Stimulated activated CD4-positive, alpha-beta T cell treated with anti-CD3 and anti-CD28 coated beads, Interleukin-1b, Interleukin-23, amount 100 ng/mL, for 24 hours (primary cell): ENCODE measurements at regions not wholly inside any gene's neighbourhood (a gene's known extent, or its start where the extent isn't known, plus 50 kb on each side); places are given as distances from the start of the nearest gene placed in this dataset.
"Not testable (repeated sequence)": the region's sequence is repeated elsewhere in the genome, so short reads cannot be mapped to it uniquely, and the experiment has no call there.

Experiments
- DNase-seq, 4 experiments: peaks; one replicate each; pipeline ENCODE4 v3.0.0-alpha.2; 2020; ENCODE audit warnings: low read depth in 4 of 4, low spot score in 1 of 4

DNA sequence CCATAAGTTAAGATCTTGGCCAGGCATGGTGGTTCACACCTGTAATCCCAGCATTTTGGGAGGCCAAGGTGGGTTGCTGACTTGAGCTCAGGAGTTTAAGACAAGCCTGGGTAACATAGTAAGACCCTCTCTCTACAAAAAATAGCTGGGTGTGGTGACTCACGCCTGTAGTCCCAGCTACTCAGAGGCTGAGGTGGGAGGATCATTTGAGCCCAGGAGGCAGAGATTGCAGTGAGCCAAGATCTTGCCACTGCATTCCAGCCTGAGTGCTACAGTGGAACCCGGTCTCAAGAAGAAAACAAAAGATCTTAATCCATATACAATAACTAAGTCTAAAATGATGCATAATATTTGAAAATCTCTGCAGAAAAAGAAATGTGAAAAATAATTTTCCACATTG is 165.5 kb upstream of the NR5A2 start:
- DNase-seq, result no peak

GRCh38 chr1:199866210-199866617 is 161.3 kb upstream of the NR5A2 start:
- DNase-seq, result no peak

DNA sequence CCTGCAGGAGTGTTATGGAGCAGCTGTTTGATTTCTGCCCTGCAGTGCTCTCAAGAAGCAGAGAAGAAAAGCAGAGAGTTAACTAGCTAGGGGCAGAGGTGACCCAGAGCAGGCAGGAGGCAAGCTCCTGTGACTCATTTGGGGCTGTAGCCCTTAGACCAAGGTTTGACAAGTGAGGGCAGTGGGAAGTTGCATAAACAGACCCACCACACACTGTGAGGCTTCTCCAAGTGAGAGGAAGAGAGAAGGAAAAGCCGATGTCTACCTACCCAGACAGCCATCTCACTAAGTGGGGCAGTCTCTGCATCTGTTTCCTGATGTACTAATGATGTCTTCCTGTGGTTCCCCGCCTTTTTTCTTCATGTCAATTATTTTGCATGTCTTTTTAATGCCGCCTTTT is 159.9 kb upstream of the NR5A2 start:
- no peak for DNase-seq

GRCh38 chr1:199868777-199869176 is 158.7 kb upstream of the NR5A2 start:
- no peak for DNase-seq

DNA sequence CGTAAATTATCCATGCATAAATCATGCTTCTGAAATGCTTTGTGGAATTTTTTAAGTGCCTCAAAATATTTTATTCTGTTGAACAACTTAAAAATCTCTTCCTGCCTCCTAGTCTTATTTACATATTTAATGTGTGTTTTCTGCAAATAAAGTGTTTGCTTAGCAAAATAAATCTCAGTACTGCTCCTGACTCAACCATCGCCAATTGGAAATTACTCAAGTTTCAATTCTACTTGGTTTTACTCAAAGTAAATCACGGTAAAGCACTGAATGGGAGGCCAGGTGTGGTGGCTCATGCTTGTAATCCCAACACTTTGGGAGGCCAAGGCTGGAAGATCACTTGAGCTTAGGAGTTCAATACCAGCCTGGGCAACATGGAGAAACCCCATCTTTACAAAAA is 152.2 kb upstream of the NR5A2 start:
- DNase-seq, result no peak

DNA sequence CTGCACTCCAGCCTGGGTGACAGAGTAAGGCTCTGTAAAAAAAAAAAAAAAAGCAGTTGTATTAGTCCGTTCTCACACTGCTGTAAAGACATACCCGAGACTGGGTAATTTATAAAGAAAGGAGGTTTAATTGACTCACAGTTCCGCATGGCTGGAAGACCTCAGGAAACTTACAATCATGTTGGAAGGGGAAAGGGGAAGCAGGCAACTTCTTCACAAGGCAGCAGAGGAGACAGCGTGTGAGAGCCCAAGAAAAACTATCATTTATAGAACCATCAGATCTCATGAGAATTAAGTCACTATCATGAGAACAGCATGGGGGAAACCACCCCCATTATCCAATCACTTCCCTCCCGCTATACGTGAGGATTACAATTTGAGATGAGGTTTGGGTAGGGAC is 151.7 kb upstream of the NR5A2 start:
- DNase-seq, result no peak

DNA sequence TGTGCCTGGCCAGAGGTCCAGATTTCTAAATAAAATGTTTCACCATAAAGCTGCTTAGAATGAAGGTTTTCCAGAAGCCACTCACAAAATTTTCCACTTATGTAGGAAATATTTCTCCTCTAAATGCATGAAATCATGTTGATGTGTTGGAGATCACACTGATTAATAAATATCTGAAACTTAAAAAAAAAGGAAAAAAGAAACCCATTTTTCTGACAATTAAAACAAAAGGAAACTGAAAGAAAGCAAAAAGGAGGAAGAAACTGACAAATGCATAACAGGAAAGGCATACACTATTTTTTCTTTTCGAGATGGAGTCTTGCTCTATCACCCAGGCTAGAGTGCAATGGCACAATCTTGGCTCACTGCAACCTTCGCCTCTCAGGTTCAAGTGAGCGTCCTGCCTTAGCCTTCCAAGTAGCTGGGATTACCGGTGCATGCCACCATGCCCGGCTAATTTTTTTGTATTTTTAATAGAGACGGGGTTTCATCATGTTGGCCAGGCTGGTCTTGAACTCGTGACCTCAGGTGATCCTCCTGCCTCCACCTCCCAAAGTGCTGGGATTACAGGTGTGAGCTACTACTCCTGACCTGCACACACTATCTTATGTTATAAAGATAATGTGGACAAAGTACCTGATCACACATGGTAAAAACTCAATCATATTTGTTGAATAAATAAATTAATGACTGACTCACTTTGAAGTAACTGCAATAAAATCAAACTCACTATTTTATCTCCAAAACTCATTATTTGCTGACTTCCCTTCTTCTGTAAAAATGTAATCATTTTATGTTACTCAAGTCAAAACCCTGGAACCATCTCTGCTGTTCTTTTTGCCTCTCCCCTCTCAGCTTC is 149.8 kb upstream of the NR5A2 start:
- DNase-seq, result no peak

GRCh38 chr1:199878823-199879222 is 148.7 kb upstream of the NR5A2 start:
- no peak for DNase-seq

GRCh38 chr1:199898654-199899053 is 128.9 kb upstream of the NR5A2 start:
- no peak for DNase-seq

DNA sequence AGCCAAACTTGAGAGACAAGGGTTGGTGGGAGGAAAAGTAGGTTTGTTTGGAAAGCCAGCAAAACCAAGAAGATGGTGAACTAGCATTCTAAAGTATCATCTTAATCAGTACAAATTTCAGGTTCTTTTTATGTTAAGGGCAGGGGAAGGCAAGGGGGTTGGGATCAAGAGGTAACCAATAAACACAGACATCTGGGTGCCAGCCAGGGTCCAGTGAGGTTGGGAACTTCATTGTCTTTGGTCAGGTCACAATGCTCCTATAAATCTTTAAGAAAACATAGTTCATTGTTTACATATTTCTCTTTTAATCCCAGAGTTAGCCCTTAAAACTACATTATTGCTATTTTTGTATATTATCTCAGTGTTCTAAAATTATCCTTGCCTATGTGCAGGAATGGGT is 126.2 kb upstream of the NR5A2 start:
- no peak for DNase-seq

DNA sequence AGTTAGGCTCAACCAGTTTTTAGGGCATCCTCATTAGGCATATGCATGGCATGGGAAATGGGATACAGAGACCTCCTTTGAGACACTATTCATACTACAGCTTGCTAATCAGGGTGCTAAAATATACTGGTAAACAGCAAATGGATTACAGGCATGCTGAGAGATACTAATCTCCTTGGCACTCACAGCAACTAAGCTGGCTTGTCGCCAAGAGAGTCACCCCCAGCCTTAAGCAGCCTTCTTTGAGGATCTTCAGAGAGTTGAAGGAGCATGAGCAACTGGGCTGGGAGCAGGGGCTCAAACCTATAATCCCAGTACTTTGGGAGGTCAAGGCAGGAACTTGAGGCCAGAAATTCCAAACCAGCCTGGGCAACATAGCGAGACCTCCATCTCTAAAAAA is 120.1 kb upstream of the NR5A2 start:
- DNase-seq, result no peak

GRCh38 chr1:199909137-199909536 is 118.4 kb upstream of the NR5A2 start:
- DNase-seq, result no peak

DNA sequence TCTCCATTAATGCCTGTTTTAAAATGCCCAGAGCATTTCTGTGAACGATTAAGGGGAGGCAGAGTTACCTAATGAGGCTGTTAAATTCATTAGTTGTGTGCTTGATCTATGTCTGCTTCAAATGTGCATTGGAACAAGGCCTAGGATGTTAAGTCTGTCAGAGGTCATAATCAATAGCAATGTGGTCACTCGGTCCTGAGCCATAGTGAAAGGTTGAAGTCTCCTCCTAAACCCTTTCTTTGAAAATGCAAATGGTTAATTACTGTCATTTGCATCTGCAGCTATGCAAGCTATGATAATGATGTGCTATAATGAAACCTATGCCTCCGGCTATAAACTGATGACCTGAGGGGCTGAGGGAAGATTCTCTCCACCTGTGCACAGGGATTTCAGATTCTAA is 114.2 kb upstream of the NR5A2 start:
- DNase-seq, result no peak

GRCh38 chr1:199914546-199914945 is 113.0 kb upstream of the NR5A2 start:
- DNase-seq, result no peak

- DNase-seq, result no peak
Measured at GRCh38 chr1:199918196-199918769, 109.2 kb upstream of the NR5A2 start.

- DNase-seq, result no peak
Measured at GRCh38 chr1:199920635-199921034, 106.9 kb upstream of the NR5A2 start.

DNA sequence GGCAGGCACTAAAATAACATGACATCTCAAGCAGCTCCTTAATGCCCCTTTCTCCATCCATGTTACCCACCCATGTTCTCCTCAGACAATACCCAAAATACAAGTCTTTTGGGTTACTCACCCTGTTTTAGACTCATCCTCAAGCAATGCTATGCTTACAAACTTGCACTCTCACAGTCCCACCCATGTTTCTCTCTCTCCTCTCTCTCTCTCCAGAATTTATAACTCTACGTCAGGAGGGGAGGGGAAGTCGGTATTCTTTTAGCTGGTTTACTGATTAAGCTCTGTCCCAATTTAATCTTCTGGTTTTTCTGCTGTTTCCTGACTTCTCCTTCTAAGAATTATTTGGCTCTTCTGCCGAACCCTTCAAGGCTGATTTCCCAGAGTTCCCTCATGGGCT is 98.0 kb upstream of the NR5A2 start:
- DNase-seq, result no peak

GRCh38 chr1:199930067-199930466 is 97.4 kb upstream of the NR5A2 start:
- DNase-seq, result not testable (repeated sequence)

DNA sequence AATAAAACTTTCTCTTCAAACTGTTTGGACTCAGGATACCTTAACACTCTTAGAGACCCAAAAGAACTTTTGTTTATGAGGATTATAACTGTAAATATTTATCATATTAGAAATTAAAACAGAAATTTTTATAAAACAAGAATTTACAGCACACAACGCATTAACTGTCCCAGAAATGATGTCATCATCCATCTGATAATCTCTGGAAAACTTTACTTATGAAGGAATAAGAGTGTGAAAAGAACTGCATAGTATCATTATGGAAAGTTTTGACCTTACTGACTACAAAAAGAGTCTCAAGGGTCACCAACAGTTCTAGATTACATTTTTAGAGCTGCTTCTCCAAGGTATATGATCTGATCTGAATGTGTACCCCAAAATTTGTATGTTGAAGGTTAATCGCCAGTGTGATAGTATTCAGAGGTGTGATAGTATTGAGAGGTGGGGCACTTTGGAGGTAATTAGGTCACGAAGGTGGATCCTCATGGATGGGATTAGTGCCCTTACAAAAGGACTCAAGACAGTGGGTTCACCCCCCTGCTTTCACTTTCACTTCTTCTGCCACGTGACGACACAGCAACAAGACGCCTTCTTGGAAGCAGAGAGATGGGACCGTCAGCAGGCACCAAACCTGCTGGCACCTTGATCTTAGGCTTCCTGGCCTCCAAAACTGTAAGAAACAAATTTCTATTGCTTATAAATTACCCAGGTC is 95.7 kb upstream of the NR5A2 start:
- no peak for DNase-seq

GRCh38 chr1:199932462-199932861 is 95.0 kb upstream of the NR5A2 start:
- no peak for DNase-seq

DNA sequence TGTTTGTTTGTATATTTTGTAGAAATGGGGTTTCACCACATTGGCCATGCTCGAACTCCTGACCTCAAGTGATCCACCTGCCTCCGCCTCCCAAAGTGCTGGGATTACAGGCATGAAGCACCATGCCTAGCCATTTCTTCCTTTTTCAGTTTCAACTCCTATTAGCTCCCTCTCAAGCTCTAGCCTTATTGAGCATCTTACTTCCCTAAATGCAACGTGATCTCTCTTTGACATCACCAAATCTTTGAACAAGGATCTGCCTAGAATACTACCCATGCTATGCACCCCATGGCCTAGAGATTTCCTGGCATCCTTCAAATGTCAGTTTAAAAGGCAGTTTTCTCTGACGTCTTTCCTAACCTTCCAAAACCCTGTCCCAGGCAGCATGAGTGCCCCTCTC is 91.1 kb upstream of the NR5A2 start:
- DNase-seq, result no peak

DNA sequence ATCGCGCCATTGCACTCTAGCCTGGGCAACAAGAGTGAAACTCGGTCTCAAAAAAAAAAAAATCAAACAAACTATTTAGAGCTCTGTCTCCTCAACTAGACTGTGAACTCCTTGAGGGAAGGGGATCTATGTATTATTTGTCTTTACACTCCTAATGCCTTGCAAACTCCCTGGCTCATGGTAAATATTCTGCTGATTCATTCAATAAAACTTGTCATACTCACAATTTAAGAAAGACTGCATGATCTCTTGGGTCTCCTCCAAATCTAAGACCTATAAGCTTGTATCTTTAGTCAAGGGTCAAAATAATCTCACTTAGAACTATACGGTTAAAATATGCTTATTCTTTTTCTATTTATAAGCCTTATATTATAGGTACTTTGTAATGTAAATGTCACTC is 90.3 kb upstream of the NR5A2 start:
- DNase-seq, result no peak
